K562 (cell line): ENCODE measurements at regions not wholly inside any gene's neighbourhood (a gene's known extent, or its start where the extent isn't known, plus 50 kb on each side); places are given as distances from the start of the nearest gene placed in this dataset.

Source experiments
- CREB1 ChIP-seq, 2 experiments: sonication (generic) in 1 of 2; formaldehyde crosslinking in 1 of 2; IDR thresholded peaks; 2 replicates each; pipeline versions ENCODE4 v1.6.1 to v1.8.0; 2012 to 2022; ENCODE audit warnings: inconsistent platforms in 1 of 2, mild to moderate bottlenecking in 1 of 2, missing genetic modification reagents in 1 of 2, moderate library complexity in 1 of 2
- EHMT2 ChIP-seq: fragments of 450-650 bp; IDR thresholded peaks from 2 replicates; pipeline ENCODE4 v1.6.1; 2018; ENCODE audit warnings: antibody characterized with exemption
- FOXJ2 ChIP-seq: fragments of 200-800 bp; sonication (Bioruptor generic); IDR thresholded peaks from 2 replicates; pipeline ENCODE4 v1.6.1; 2016; ENCODE audit warnings: missing genetic modification characterization, missing compliant biosample characterization
- FUS ChIP-seq: fragments of 200-400 bp; formaldehyde crosslinking; optimal IDR thresholded peaks from 2 replicates; pipeline ENCODE3; 2017; ENCODE audit warnings: low read depth, low read length
- IRF9 ChIP-seq: fragments of 450-650 bp; IDR thresholded peaks from 2 replicates; pipeline ENCODE4 v1.6.1; 2016; ENCODE audit warnings: missing biosample characterization, missing genetic modification characterization
- MEIS2 ChIP-seq: fragments of 450-650 bp; IDR thresholded peaks from 2 replicates; pipeline ENCODE4 v1.6.1; 2014; ENCODE audit warnings: mild to moderate bottlenecking; ENCODE audit not compliant: partially characterized antibody
- NFATC3 ChIP-seq: fragments of 450-650 bp; IDR thresholded peaks from 2 replicates; pipeline ENCODE4 v1.6.1; 2017; ENCODE audit warnings: mild to moderate bottlenecking
- NR1H2 ChIP-seq: sonication (generic); formaldehyde crosslinking; IDR thresholded peaks from 2 replicates; pipeline ENCODE4 v1.4.0; 2020; ENCODE audit warnings: mild to moderate bottlenecking, missing genetic modification reagents
- PHF21A ChIP-seq: fragments of 450-650 bp; IDR thresholded peaks from 2 replicates; pipeline ENCODE4 v1.6.1; 2017; ENCODE audit warnings: low read depth, borderline replicate concordance
- RBM17 ChIP-seq: fragments of 200-400 bp; formaldehyde crosslinking; IDR thresholded peaks from 2 replicates; pipeline ENCODE4 v1.6.1; 2017; ENCODE audit warnings: low read depth, mild to moderate bottlenecking, low read length, borderline replicate concordance
- SOX6 ChIP-seq: fragments of 450-650 bp; IDR thresholded peaks from 2 replicates; pipeline ENCODE4 v1.6.1; 2014; ENCODE audit warnings: mild to moderate bottlenecking
- TEAD4 ChIP-seq, 2 experiments: sonication (generic) in 1 of 2; formaldehyde crosslinking in 1 of 2; IDR thresholded peaks; 2 replicates each; pipeline versions ENCODE4 v1.6.1 to v1.8.0; 2012 to 2022; ENCODE audit warnings: borderline replicate concordance in 1 of 2, inconsistent platforms in 1 of 2, low read length in 1 of 2, mild to moderate bottlenecking in 1 of 2, missing genetic modification reagents in 1 of 2
- ZNF12 ChIP-seq: sonication (generic); formaldehyde crosslinking; IDR thresholded peaks from 2 replicates; pipeline ENCODE4 v1.4.0; 2020; ENCODE audit warnings: mild to moderate bottlenecking, missing genetic modification reagents
- ZNF253 ChIP-seq: fragments of 250-450 bp; sonication (Bioruptor Pico); conservative IDR thresholded peaks from 2 replicates; pipeline ENCODE4 v1.6.1; 2021; ENCODE audit warnings: mild to moderate bottlenecking
- ZNF561 ChIP-seq: fragments of 450-650 bp; formaldehyde crosslinking; conservative IDR thresholded peaks from 2 replicates; pipeline ENCODE4 v1.4.0; 2020; ENCODE audit warnings: mild to moderate bottlenecking, moderate library complexity
- ZNF589 ChIP-seq: fragments of 200-800 bp; sonication (Bioruptor generic); IDR thresholded peaks from 2 replicates; pipeline ENCODE4 v1.6.1; 2016; ENCODE audit warnings: low read depth, missing genetic modification characterization, missing compliant biosample characterization
- TF ChIP-seq, protein P1 (sequence below), 2 experiments: fragments of 200-800 bp in 1 of 2; sonication (Bioruptor generic) in 1 of 2; sonication (generic) in 1 of 2; formaldehyde crosslinking in 1 of 2; IDR thresholded peaks in 1 of 2; conservative IDR thresholded peaks in 1 of 2; 2 replicates each; pipeline versions ENCODE4 v1.5.0 to v1.6.1; 2016 to 2020; ENCODE audit warnings: missing compliant biosample characterization in 1 of 2, missing genetic modification characterization in 1 of 2, missing genetic modification reagents in 1 of 2

DNA sequence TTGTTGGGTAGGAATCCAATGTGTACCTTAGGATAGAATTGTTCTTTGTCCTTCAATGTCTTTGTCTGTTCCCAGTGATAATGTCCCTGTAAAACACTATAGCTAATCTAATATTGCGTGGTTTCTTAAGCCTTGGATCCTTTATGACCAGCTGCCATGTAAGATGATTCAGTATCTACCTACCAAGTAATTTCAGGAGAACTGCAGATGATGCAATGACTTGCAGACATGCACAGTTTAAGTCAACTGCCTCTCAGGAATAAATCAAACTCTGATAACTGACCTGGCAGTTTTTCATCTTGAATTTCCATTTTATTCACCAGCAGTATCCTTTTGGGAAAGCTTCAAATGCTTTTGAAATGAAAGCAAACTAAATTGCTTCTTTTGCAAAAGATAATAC lies 157.8 kb downstream of the TPBG start (continued):
- peak; percentile 71; the same call in 1 of the 2 replicates for TF ChIP-seq ZNF589 (CRISPR knock-in tag)
- TF ChIP-seq NFATC3 = no peak
- TF ChIP-seq, protein P1, sequence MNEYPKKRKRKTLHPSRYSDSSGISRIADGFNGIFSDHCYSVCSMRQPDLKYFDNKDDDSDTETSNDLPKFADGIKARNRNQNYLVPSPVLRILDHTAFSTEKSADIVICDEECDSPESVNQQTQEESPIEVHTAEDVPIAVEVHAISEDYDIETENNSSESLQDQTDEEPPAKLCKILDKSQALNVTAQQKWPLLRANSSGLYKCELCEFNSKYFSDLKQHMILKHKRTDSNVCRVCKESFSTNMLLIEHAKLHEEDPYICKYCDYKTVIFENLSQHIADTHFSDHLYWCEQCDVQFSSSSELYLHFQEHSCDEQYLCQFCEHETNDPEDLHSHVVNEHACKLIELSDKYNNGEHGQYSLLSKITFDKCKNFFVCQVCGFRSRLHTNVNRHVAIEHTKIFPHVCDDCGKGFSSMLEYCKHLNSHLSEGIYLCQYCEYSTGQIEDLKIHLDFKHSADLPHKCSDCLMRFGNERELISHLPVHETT (CRISPR knock-in tag; conservative IDR thresholded peaks at IDR 0.05 in 1 of 2, IDR thresholded peaks at IDR 0.05 in 1 of 2) = no peak
- no peak for TF ChIP-seq CREB1 (IDR thresholded peaks at IDR 0.05)
- no peak for TF ChIP-seq CREB1 (CRISPR knock-in tag; IDR thresholded peaks at IDR 0.05)
- TF ChIP-seq MEIS2 = peak; percentile 94
- peak; percentile 33; the same call in 1 of the 2 replicates for TF ChIP-seq TEAD4 (IDR thresholded peaks at IDR 0.05; ENCODE audit: low read length)
- no peak for TF ChIP-seq TEAD4 (CRISPR knock-in tag; IDR thresholded peaks at IDR 0.05; ENCODE audit: borderline replicate concordance)
- no peak for TF ChIP-seq FOXJ2 (tag)
- TF ChIP-seq ZNF561 (CRISPR knock-in tag) = no peak
- no peak for TF ChIP-seq NR1H2 (CRISPR knock-in tag)
- no peak for TF ChIP-seq PHF21A
- TF ChIP-seq RBM17 = no peak
- no peak for TF ChIP-seq FUS
- TF ChIP-seq EHMT2 = no peak
- TF ChIP-seq IRF9 (tag) = peak; percentile 77
- 0 out of 2 replicates have a peak, but pooled peaks have one; percentile 32 for TF ChIP-seq SOX6
- no peak for TF ChIP-seq ZNF12 (CRISPR knock-in tag)
- no peak for TF ChIP-seq ZNF253
